Endothelial cell (in vitro differentiated cells): ENCODE measurements at regions not wholly inside any gene's neighbourhood (a gene's known extent, or its start where the extent isn't known, plus 50 kb on each side); places are given as distances from the start of the nearest gene placed in this dataset.

Experiments used
- DNase-seq: peaks from one replicate; pipeline ENCODE4 v3.0.0; 2021; ENCODE audit warnings: low spot score
- H3K27ac Mint-ChIP-seq: one replicate; pipeline ENCODE4 v1.8.0; 2021; ENCODE audit warnings: mixed read lengths, inconsistent platforms; ENCODE audit not compliant: unreplicated experiment
- H3K27me3 Mint-ChIP-seq: one replicate; pipeline ENCODE4 v1.8.0; 2021; ENCODE audit warnings: mild to moderate bottlenecking, moderate library complexity, mixed read lengths, inconsistent platforms; ENCODE audit not compliant: unreplicated experiment
- H3K36me3 Mint-ChIP-seq: one replicate; pipeline ENCODE4 v1.8.0; 2021; ENCODE audit warnings: mild to moderate bottlenecking, low read depth, mixed read lengths, inconsistent platforms; ENCODE audit not compliant: unreplicated experiment
- H3K4me1 Mint-ChIP-seq: one replicate; pipeline ENCODE4 v1.8.0; 2021; ENCODE audit warnings: mild to moderate bottlenecking, mixed read lengths, inconsistent platforms; ENCODE audit not compliant: unreplicated experiment
- H3K4me3 Mint-ChIP-seq: one replicate; pipeline ENCODE4 v1.8.0; 2021; ENCODE audit warnings: mild to moderate bottlenecking, mixed read lengths, inconsistent platforms; ENCODE audit not compliant: unreplicated experiment
- H3K9me3 Mint-ChIP-seq: one replicate; pipeline ENCODE4 v1.8.0; 2021; ENCODE audit warnings: mixed read lengths, inconsistent platforms; ENCODE audit not compliant: unreplicated experiment
- CTCF ChIP-seq: fragments of 200-600 bp; sonication (generic); IDR thresholded peaks from one replicate; pipeline ENCODE4 v1.5.0; 2021; ENCODE audit warnings: antibody characterized with exemption; ENCODE audit not compliant: unreplicated experiment

- no peak for TF ChIP-seq CTCF
- DNase-seq, result no peak
- Mint-ChIP-seq H3K27ac (no peak overlapping the region), H3K36me3 (no peaks in the 10 kb centered on the region), H3K27me3 (no peaks in the 10 kb centered on the region), H3K9me3 (no peaks in the 10 kb centered on the region), H3K4me1 (no peaks in the 10 kb centered on the region), H3K4me3 (no peak overlapping the region)
These were observed 53.5 kb upstream of the NPFFR2 start for GRCh38 chr4:71978210-71978835.

GRCh38 chr4:71980976-71981375 lies 50.8 kb upstream of the NPFFR2 start:
- Mint-ChIP-seq H3K4me1 (no peaks in the 10 kb centered on the region), H3K9me3 (no peaks in the 10 kb centered on the region), H3K36me3 (no peaks in the 10 kb centered on the region), H3K4me3 (no peak overlapping the region), H3K27ac (no peak overlapping the region), H3K27me3 (no peaks in the 10 kb centered on the region)
- TF ChIP-seq CTCF, result no peak
- no peak for DNase-seq
